BE2C (cell line): ENCODE measurements at regions not wholly inside any gene's neighbourhood (a gene's known extent, or its start where the extent isn't known, plus 50 kb on each side); places are given as distances from the start of the nearest gene placed in this dataset.

Source experiments
- DNase-seq: peaks from one replicate; pipeline ENCODE4 v3.0.0-alpha.2; 2020
- H3K27me3 ChIP-seq: fragments of 250-450 bp; sonication (Bioruptor Pico); 2 replicates; pipeline ENCODE4 v1.5.1; 2020; ENCODE audit warnings: mild to moderate bottlenecking
- H3K36me3 ChIP-seq: fragments of 250-450 bp; sonication (Bioruptor Pico); 2 replicates; pipeline ENCODE4 v1.5.1; 2020; ENCODE audit warnings: mild to moderate bottlenecking
- H3K4me1 ChIP-seq: fragments of 250-450 bp; sonication (Bioruptor Pico); 2 replicates; pipeline ENCODE4 v1.5.1; 2020
- H3K4me3 ChIP-seq: 2 replicates; pipeline ENCODE4 v1.5.1; 2011; ENCODE audit warnings: low read depth, low read length
- H3K9me3 ChIP-seq: fragments of 250-450 bp; sonication (Bioruptor Pico); 2 replicates; pipeline ENCODE4 v1.5.1; 2020
- TF ChIP-seq, protein P1 (sequence below): IDR thresholded peaks from 2 replicates; pipeline ENCODE4 v1.5.1; 2012; ENCODE audit warnings: mild to moderate bottlenecking, low read depth, low read length

DNA sequence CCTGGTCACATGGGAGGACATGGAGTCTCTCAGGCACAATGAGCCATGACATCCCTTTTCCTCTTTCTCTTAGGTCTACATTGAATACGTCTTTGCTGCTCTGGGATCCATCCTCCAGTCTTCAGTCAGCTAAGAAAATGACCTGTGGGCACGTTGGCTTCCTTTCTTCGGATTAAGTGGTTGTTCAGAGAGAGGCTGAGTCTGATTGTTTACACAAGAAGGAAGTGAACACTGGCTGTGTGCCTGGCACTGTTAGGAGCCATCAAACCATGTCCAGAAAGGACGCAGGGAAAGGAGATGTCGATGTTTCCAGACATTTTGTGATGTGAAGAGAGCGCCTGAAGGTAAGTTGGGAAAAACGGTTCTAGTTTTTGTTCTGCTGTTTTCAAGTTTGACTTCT is 309.9 kb upstream of the CDYL start:
- no peaks in the 10 kb centered on the region for H3K27me3 ChIP-seq
- no peaks in the 10 kb centered on the region for H3K36me3 ChIP-seq
- no peak overlapping the region for H3K4me3 ChIP-seq
- TF ChIP-seq, protein P1, sequence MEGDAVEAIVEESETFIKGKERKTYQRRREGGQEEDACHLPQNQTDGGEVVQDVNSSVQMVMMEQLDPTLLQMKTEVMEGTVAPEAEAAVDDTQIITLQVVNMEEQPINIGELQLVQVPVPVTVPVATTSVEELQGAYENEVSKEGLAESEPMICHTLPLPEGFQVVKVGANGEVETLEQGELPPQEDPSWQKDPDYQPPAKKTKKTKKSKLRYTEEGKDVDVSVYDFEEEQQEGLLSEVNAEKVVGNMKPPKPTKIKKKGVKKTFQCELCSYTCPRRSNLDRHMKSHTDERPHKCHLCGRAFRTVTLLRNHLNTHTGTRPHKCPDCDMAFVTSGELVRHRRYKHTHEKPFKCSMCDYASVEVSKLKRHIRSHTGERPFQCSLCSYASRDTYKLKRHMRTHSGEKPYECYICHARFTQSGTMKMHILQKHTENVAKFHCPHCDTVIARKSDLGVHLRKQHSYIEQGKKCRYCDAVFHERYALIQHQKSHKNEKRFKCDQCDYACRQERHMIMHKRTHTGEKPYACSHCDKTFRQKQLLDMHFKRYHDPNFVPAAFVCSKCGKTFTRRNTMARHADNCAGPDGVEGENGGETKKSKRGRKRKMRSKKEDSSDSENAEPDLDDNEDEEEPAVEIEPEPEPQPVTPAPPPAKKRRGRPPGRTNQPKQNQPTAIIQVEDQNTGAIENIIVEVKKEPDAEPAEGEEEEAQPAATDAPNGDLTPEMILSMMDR, result no peak
- no peaks in the 10 kb centered on the region; the same call in 1 of the 2 replicates for H3K9me3 ChIP-seq
- DNase-seq, result no peak
- H3K4me1 ChIP-seq, result no peaks in the 10 kb centered on the region

DNA sequence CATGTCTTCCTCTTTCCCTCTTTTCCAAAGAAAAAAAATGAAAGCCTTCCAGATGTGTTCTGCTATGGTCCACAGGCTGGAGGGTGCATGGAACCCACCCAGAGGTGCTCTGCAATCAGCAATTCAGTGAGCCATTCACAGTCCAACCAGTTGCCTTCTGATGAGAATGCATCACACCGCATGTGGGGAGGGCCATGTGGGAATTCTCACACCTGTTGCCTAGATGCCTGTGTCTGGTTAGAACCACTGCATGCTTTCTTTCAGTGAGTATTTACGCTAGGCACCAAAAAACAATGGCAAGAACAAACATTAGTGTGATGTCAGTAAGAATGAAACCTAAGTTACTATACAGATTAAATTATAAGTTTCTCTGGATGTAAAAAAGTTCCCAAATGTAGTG is 311.6 kb upstream of the CDYL start:
- H3K9me3 ChIP-seq, result no peaks in the 10 kb centered on the region
- no peaks in the 10 kb centered on the region for H3K4me1 ChIP-seq
- no peak for DNase-seq
- no peaks in the 10 kb centered on the region for H3K27me3 ChIP-seq
- H3K36me3 ChIP-seq, result no peaks in the 10 kb centered on the region
- TF ChIP-seq, protein P1, result no peak
- no peak overlapping the region for H3K4me3 ChIP-seq

DNA sequence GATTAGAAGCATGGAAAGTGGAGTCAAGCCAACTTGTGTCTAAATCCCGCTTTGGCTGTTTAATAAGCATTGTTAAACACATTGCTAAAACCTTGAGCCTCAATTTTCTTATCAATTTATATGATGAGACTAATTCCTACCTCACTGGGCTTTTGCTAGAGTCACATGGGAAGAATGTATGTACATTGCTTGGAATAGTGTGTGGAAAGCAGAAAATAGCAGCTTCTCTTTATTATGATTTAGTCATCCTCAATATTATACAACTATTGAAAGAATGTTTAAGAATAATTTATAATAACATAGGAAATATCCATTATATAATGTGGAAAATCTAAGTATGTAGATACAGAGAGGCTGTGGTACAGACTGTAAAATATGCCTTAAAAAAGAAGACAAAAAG is 313.0 kb upstream of the CDYL start:
- H3K9me3 ChIP-seq, result no peaks in the 10 kb centered on the region
- H3K4me1 ChIP-seq, result no peaks in the 10 kb centered on the region
- H3K27me3 ChIP-seq, result no peaks in the 10 kb centered on the region
- TF ChIP-seq, protein P1, result no peak
- no peaks in the 10 kb centered on the region for H3K36me3 ChIP-seq
- no peak overlapping the region for H3K4me3 ChIP-seq
- no peak for DNase-seq

DNA sequence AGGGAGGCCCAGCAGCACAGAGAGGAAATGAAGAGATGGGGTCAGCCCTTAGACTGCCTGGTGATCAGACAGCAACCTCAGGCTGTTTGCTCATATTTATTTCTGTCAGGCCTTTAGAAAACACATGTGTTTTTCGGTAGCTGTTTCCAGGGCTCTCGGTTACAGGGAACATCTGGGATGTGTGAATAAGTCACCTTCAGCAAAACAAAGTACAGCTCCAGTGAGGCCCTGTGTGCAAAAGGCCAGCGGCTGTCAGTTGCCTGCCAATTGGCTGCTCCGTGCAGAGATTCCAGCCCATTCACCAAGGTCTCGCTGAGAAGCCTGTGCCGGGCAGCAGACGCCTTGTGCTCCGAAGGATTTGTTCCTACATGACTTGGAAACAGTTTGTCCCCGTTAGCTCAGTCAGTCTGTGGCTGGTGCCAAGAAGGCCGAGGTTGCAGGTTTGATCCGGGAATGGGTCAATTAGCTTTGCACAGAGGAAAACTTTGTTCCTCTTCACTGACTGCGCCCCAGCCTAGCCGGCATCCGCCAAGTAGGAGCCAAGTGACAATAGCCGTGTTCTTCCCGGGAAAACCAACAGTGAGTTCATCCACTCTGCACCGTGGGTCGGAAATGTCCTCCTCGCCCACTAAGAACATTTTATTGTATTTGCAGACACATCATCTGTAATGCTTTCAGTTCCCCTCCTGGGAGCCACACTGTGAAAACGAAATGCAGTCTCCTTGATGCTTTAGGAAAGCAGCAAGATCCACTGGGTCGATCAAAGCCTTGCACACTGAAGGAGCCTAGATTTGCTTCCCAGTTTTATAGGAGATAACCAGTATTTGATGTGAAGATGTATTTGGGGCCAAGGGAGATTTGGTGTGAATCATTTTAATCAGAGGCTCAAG is 315.4 kb upstream of the CDYL start:
- TF ChIP-seq, protein P1, result no peak
- DNase-seq, result no peak
- Histone ChIP-seq H3K27me3 (no peaks in the 10 kb centered on the region), H3K4me1 (no peaks in the 10 kb centered on the region), H3K36me3 (no peaks in the 10 kb centered on the region), H3K4me3 (no peak overlapping the region), H3K9me3 (no peaks in the 10 kb centered on the region)

DNA sequence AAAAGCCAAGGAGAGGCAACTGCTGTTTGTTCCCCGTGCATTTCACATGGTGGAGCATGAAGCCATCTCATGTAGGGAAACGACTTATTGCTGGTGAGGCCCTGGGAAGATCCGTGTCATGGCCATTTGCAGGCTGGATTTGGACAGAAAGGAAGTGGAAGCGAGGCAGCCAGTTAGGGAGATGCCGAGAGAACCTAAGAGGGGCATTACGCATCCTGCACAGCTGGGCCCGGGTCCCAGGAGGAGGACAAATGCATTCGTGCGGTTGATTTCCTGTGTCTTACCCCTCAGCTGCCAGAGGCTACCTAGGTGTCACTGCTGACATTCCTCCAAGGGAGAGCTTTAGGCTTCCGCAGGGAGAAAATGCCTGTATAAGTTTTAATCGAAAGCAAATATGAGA is 316.2 kb upstream of the CDYL start:
- TF ChIP-seq, protein P1, result no peak
- Histone ChIP-seq H3K4me3 (no peak overlapping the region), H3K27me3 (no peaks in the 10 kb centered on the region), H3K9me3 (no peaks in the 10 kb centered on the region), H3K36me3 (no peaks in the 10 kb centered on the region), H3K4me1 (no peaks in the 10 kb centered on the region)
- no peak for DNase-seq

DNA sequence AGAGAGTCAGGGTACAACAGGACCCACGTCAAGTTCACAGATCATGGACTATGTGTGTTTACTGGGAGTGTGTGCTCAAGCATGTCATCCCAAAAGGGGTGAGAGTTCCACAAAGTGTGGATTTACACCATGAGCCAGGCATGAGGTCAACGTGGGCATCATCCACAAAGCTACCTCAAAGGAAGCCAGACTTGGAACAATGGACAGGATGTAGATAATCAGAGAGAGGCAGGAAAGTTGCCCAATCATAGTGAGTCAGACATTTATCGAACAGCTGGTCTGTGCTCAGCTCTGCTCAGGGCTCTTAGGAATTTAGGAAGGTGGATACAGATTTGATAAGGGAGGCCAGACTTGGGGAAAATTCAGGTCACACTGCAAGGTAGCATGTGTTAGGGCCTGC is 317.2 kb upstream of the CDYL start:
- Histone ChIP-seq H3K27me3 (no peaks in the 10 kb centered on the region), H3K9me3 (no peaks in the 10 kb centered on the region), H3K36me3 (no peaks in the 10 kb centered on the region), H3K4me1 (no peaks in the 10 kb centered on the region), H3K4me3 (no peak overlapping the region)
- no peak for DNase-seq
- TF ChIP-seq, protein P1, result no peak
